ENCODE measurements at regions not wholly inside any gene's neighbourhood (a gene's known extent, or its start where the extent isn't known, plus 50 kb on each side); places are given as distances from the start of the nearest gene placed in this dataset.

- POLR2A ChIA-PET, result no interaction called here
- H3K4me1 Mint-ChIP-seq (ENCODE audit: insufficient read depth, unreplicated experiment), result no peaks in the 10 kb centered on the region
- no peaks in the 10 kb centered on the region for H3K36me3 Mint-ChIP-seq (ENCODE audit: insufficient read depth, unreplicated experiment)
- no peak for DNase-seq (ENCODE audit: unreplicated experiment)
- intact Hi-C loops (cut with micrococcal nuclease), result no loop called here
- no peak overlapping the region for H3K27ac Mint-ChIP-seq (ENCODE audit: low read depth, unreplicated experiment)
- H3K4me3 Mint-ChIP-seq (ENCODE audit: unreplicated experiment), result no peak overlapping the region
- CTCF ChIA-PET, result interaction anchor here (0.6 to 1.2 kb wide), 3 partner anchors 19 to 159 kb away, joined by 3 read pairs; no protein-coding TSS in a partner anchor
- H3K27me3 Mint-ChIP-seq (ENCODE audit: insufficient read depth, unreplicated experiment), result no peaks in the 10 kb centered on the region
- no peak for TF ChIP-seq CTCF (IDR thresholded peaks at IDR 0.05; ENCODE audit: unreplicated experiment)
- BruUV-seq (replicated peaks), result no TSS peak
- H3K9me3 Mint-ChIP-seq (ENCODE audit: unreplicated experiment), result no peaks in the 10 kb centered on the region
Measured at GRCh38 chr3:168186293-168186983, 90.7 kb upstream of the GOLIM4 start.

GRCh38 chr3:168183774-168184173, 88.0 kb upstream of the GOLIM4 start:
- CTCF ChIA-PET, result no interaction called here
- Mint-ChIP-seq H3K4me3 (ENCODE audit: unreplicated experiment) (no peak overlapping the region), H3K9me3 (ENCODE audit: unreplicated experiment) (no peaks in the 10 kb centered on the region), H3K27me3 (ENCODE audit: insufficient read depth, unreplicated experiment) (no peaks in the 10 kb centered on the region), H3K27ac (ENCODE audit: low read depth, unreplicated experiment) (no peak overlapping the region), H3K4me1 (ENCODE audit: insufficient read depth, unreplicated experiment) (no peaks in the 10 kb centered on the region), H3K36me3 (ENCODE audit: insufficient read depth, unreplicated experiment) (no peaks in the 10 kb centered on the region)
- intact Hi-C loops (cut with micrococcal nuclease), result no loop called here
- BruUV-seq (replicated peaks), result no TSS peak
- no peak for TF ChIP-seq CTCF (IDR thresholded peaks at IDR 0.05; ENCODE audit: unreplicated experiment)
- no peak for DNase-seq (ENCODE audit: unreplicated experiment)
- POLR2A ChIA-PET, result no interaction called here

GRCh38 chr3:168168743-168169142, 73.0 kb upstream of the GOLIM4 start:
- Mint-ChIP-seq H3K4me1 (ENCODE audit: insufficient read depth, unreplicated experiment) (no peaks in the 10 kb centered on the region), H3K4me3 (ENCODE audit: unreplicated experiment) (no peak overlapping the region), H3K9me3 (ENCODE audit: unreplicated experiment) (no peaks in the 10 kb centered on the region), H3K36me3 (ENCODE audit: insufficient read depth, unreplicated experiment) (no peaks in the 10 kb centered on the region), H3K27me3 (ENCODE audit: insufficient read depth, unreplicated experiment) (no peaks in the 10 kb centered on the region), H3K27ac (ENCODE audit: low read depth, unreplicated experiment) (no peak overlapping the region)
- POLR2A ChIA-PET, result no interaction called here
- intact Hi-C loops (cut with micrococcal nuclease), result loop anchor here (5.0 kb wide), 2 partner anchors 241 to 761 kb away; no protein-coding TSS in a partner anchor
- no peak for DNase-seq (ENCODE audit: unreplicated experiment)
- no peak for TF ChIP-seq CTCF (IDR thresholded peaks at IDR 0.05; ENCODE audit: unreplicated experiment)
- CTCF ChIA-PET, result interaction anchor here (0.7 to 13.2 kb wide), 2 partner anchors 13 to 120 kb away, joined by 4 to 459 read pairs; no protein-coding TSS in a partner anchor
- BruUV-seq (replicated peaks), result no TSS peak

GRCh38 chr3:168165390-168166269, 69.9 kb upstream of the GOLIM4 start:
- intact Hi-C loops (cut with micrococcal nuclease), result loop anchor here (1.0 to 5.0 kb wide), 4 partner anchors 69 to 758 kb away; no protein-coding TSS in a partner anchor
- no peak overlapping the region for H3K4me3 Mint-ChIP-seq (ENCODE audit: unreplicated experiment)
- no peaks in the 10 kb centered on the region for H3K4me1 Mint-ChIP-seq (ENCODE audit: insufficient read depth, unreplicated experiment)
- peak; percentile 72 for TF ChIP-seq CTCF (IDR thresholded peaks at IDR 0.05; ENCODE audit: unreplicated experiment)
- POLR2A ChIA-PET, result interaction anchor here (0.9 to 2.3 kb wide), 4 partner anchors 71 to 120 kb away, joined by 4 to 10 read pairs (median 7); no protein-coding TSS in a partner anchor
- H3K27me3 Mint-ChIP-seq (ENCODE audit: insufficient read depth, unreplicated experiment), result no peaks in the 10 kb centered on the region
- no TSS peak for BruUV-seq (replicated peaks)
- H3K9me3 Mint-ChIP-seq (ENCODE audit: unreplicated experiment), result no peaks in the 10 kb centered on the region
- H3K27ac Mint-ChIP-seq (ENCODE audit: low read depth, unreplicated experiment), result no peak overlapping the region
- H3K36me3 Mint-ChIP-seq (ENCODE audit: insufficient read depth, unreplicated experiment), result no peaks in the 10 kb centered on the region
- peak; percentile 84 for DNase-seq (ENCODE audit: unreplicated experiment)
- CTCF ChIA-PET, result interaction anchor here (0.7 to 13.2 kb wide), 45 partner anchors 8 to 1073 kb away, joined by 3 to 459 read pairs (median 4); partner anchors contain the start of gene GOLIM4
